HG02571 (cell line): ENCODE measurements at regions not wholly inside any gene's neighbourhood (a gene's known extent, or its start where the extent isn't known, plus 50 kb on each side); places are given as distances from the start of the nearest gene placed in this dataset.

Source experiments
- ATAC-seq: cut with Tn5 transposase; IDR thresholded peaks from one replicate; pipeline ENCODE4 v1.9.1; 2021; ENCODE audit warnings: mild to moderate bottlenecking, moderate library complexity; ENCODE audit not compliant: unreplicated experiment

DNA sequence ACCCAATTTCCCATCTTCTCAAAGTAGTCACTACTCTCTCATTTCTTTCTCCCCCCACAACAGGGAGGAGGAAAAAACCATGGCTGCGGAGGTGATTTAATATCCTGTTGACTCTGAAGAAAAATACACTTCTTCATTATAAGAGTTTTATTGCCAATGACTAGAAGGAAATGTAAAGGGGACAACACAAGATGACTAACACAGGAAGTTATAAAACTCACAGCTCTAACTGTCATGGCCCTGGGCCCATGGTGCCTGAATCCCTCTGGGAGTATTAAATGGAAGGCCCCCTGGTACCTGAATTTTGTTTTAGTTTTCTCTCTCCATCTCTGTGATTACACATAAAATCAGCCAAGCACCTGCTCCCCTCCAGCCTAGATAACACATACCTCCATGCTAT is 352.8 kb upstream of the FAT3 start:
- ATAC-seq = no peak

DNA sequence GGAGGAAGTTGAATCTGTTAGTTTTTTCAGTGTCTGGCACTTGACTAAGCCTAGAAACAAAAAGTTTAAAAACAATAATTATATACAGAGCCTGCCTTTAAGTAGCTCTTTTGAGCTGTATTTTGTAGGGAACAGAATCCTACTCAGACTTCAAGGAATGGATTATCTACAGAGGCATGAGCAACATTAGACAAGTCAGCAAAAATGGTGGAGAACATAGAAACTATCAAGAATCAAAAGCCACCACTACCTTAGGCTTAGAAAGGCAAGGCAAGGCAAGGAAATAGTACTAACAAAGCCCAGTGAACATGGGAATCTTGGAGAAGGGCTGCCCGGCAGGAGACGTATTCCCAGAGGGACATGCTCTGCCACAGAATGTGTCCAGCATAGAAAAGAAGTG is 353.6 kb upstream of the FAT3 start:
- ATAC-seq = no peak

DNA sequence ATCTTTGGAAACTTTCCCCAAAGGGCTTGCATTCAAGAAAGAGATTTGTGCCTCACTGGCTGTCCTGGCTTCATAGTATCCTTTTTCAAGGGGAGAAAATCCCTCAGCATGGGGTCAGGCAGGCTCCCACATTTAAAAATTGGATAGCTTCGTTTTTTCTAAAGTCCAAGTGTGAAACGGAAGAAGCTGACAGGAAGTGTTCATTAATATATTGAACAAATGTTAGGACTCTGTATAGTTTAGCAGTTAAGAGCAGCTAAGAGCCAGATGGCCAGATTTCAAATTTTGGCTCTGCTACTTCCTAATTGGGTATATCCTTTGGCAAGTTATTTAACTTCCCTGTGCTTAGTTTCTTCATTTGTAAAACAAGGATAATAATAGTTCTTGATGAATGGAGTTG is 354.9 kb upstream of the FAT3 start:
- ATAC-seq = no peak

DNA sequence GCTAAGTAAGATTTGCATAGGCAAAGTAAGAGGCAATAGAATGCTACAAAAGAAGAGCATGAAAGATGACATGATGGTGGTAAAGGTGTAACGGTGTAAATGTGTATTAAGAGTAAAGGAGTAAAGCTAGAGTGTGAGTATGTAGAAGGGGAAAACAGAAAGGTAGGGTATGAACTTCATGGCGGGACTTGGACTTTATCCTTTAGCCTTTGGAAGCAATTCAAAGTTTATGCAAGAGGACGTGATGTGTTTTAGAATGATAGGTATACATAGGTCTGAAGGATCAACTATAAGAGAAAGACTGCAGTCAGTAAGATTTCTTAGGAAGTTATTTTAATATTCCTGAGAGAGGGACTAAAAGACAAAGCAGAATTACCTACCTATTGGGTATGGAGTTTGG is 358.0 kb upstream of the FAT3 start:
- no peak for ATAC-seq

DNA sequence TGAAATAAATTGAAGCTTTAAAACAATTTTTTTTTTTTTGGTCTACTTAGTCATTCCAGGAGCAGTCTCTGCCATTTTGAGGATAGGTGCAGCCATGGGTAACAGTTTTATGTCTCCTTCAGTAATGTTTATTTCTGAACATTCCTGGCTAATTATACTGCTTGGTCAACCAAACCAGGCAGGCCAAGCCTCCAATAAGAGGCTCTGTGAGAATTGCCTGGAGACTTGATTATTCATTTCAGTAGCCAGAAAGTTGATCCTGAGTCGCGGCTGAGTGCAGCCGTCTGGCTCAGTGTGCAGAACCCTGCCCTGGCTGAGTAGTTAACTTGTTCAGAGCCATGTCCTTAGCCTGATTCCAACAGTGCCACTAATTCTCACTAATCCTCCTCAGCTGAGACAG is 364.0 kb upstream of the FAT3 start:
- no peak for ATAC-seq

DNA sequence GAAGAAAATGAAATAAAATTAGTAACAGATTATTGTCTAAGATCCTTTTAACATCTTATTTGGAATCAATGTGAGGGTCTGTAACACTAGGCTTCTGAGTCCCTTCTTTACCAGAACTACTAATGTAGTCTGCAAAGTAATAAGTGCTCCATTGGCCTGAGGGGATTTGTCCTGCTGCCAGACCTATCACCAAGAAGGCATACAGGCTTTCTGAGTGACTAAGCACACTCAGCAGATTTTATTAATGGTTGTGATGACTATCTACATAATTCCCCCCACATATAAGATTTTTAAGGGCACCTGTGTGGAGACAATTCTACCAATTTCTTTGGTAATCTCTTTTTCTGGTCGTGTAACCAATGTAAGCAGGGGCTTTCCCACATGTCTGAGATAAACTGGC is 365.0 kb upstream of the FAT3 start:
- no peak for ATAC-seq

DNA sequence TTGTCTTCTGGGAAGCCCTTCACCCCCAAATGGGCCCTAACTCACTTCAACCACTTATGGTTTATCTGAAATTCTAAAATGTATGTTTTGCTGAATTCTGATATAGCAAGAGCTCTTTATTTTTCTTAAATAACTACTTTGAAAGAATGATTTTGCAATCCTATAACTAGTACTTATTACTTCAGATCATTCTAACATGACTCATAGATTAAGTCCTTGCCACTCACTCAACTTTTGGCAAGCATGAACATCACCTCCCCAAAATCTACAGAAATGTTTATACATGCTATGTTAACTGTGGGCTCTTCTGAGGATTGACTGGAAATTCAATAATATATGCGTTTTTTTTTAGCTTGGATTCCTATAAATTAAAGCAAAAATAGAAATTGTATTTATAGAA is 367.4 kb upstream of the FAT3 start:
- ATAC-seq = no peak

DNA sequence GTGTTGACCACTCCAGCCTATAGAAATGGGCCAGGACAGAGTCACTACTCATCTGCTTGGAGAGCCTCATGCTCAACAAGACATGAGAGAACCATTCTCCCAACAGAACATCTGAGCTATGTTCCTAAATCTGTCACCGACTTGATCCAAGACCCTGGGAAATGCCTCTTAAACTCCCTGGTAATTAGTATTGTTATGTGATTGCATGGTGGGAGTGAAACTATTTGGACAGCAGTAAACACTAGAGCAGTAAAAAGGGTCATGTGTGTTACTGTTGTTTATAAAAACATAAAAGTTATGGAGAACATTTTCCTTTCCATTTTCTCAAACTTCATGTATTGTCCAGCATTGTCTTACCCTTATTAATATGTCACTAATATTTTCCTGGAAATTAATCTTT is 369.8 kb upstream of the FAT3 start:
- ATAC-seq = no peak

DNA sequence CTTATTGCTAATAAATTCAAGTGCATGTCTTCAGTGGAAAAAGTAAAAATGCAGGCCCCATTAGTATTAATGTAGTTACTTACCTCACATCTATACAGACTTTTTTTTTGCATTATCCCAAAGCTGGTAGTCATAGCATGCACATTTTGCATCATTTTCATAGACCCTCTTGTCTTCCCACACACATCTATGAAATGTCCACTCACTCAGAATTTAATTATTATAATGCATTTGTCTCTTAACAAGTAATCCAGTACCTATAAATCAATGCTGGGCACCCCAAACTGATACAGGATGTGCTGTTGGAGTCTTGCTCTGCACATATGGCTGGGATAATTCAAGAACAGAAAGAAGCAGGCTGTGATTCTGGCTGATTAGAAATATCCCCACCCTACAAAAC is 370.4 kb upstream of the FAT3 start:
- ATAC-seq = no peak

DNA sequence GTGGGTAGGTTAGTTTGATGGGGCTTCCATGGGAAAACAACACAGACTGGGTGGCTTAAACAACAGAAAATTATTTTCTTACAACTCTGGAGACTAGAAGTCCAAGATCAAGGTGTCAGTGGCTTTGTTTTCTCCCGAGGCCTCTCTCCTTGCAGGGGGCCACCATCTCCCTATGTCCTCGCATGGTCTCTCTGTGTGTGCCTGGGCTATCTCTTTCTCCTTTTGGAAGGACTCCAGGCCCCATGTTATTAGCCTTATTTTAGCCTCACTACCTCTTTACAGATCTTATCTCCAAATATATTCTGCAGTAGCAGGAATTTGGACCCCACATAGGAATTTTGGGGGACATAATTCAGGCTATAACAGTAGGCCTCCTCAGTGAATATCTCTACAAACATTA is 372.7 kb upstream of the FAT3 start:
- no peak for ATAC-seq

DNA sequence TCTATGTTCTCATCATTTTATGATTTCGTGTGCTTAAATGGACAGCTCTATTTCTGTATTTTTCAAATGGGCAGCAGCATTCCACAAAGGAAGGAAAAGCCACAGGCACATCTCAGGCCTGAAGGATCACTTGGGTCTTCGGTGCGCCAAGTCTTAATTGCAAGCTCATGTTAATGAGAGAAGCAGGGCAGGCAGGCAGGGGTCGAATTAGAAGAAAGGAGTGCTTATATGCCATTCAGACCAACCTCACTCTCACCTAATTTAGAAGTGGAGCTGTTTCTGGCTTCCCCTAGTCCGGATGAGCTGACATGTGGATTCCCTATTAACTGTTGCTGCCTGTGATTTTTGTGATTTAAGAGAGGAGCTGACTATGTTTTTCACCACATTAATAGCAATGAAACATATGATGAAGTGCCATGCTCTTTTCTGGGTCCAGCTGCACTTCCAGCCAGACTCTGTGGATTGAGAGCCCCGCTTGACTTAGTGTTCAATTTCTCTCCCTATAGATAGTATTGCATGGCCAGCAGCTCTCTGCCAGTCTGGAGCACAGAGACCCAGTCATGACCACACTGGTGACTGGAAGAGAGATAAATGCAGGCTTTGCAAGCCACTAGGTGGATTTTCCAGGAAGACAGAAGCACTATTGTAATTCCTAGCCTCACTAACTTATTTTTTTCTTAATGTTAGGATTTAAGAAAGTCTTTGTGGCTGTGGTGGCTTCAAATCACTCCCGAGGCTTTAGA is 373.9 kb upstream of the FAT3 start:
- no peak for ATAC-seq

DNA sequence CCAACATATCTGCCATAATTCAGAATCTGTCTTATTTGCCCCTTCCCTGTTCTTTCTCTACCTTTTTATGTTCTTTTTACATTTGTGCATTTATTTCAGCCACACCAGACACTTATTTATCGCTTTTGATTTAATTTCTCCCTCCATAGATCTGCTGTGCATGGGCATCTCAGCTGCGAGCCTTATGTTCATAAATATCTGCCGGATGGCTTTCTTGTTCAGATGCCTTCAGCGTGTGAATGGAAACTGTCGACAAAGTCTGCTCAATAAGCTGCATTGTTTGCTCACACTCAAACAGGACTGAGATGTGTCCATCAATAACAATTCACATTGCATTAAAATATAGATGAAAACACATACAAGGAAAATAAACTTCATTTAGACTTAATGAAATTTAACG is 374.6 kb upstream of the FAT3 start:
- ATAC-seq = no peak

DNA sequence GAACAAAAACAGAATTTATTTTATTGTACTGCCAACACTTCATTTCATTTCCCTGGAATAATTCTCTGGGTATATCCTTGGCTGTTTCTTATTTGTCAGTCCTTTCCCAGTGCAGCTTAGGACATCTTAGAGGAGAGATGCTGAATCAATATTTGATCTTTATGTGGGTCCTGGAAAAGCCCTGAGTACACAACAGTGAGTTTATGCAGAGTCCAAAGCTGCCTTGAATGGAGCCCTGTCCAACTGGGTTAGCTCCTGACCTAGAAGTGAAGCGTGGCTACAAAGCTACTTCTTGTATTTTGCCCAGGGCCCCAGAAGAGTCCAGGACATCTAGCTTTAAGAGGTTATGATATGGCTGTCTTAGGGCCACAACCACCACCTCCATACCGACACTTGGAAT is 378.0 kb upstream of the FAT3 start:
- no peak for ATAC-seq

DNA sequence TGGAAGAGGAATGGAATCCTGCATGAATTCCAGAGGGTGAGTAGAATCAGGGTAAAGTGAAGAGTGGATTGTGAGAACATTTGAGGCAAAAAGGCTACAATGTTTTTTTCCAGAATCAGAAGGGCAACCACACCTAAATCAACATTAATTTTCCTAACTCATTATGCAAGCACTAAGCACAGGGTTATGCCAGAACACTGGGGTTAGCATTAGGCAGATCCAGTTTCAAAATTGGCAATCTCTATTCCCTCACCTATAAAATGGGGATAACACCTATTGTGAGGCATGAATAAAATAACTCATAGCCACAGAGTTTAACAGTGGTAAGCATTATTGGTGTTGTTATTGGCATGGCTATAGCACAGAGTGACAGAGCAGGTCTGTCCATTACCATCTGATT is 378.6 kb upstream of the FAT3 start:
- no peak for ATAC-seq

DNA sequence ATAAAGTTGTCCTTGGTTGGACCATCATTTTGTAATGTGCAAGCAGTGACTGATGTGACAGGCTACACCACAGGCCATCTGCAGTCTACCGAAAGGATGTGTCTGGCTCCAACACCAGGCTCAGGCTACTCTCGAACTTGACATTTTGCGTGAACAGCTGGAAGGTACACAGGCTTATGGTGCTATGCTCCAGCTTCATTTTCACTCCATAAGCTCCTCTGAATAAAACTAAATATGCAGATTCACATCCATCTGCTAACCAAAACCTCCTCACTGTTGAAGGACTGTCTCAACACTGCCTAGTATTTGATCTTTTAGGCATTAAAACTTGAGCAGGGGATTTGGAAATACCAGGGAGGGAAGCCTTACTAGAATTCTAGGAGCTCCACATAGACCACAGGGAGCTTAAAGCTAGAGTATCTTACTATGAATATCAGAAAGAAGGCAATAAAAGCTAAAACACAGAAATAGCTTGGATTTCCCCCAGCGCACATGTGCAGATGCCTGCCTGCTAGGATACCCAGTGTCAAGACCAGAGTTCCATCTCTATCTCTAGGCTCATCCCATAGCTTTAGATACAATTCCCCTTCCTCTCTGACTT is 383.9 kb upstream of the FAT3 start:
- ATAC-seq = no peak

DNA sequence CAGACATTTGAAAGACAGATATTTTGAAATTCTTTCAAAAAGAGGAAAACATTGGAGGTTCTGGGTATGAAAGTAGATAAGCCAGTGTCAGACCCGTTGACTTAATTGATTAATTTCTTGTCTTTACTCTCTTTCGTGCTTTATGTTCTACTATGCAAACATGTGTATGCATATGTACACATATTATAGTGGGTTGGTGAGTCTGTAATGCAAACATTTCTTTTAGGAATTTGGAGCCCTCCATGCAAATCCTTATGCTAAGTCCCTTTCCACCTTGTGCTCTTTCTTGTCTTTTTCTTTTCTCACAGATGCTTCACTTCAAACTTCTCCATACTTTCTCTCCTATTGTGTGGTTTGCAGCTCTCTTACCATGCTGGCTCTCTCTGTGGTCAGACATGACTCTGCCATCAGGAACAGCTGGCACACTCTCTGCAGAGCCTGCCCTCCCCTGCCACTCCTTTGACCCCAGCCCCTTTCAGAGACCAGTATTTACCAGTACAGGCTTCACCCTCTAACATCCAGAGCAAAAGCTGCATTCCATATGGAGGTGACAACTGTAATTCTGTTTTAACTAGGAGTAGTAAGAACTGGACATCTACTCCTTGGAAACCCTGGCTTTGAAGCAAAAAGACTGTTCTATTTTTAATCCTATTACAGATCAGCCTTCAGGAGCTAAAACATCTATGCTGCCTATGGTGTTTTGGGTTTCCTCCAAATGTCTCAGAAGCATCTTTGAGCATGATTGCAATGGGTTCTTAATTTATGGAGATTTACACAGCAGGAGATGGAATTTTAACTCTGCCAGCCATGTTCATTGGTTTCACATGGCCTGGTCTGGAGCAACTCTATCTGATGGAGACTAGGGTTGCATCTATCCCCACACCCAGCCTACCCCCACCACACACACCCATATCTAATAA is 386.9 kb upstream of the FAT3 start:
- ATAC-seq = no peak

DNA sequence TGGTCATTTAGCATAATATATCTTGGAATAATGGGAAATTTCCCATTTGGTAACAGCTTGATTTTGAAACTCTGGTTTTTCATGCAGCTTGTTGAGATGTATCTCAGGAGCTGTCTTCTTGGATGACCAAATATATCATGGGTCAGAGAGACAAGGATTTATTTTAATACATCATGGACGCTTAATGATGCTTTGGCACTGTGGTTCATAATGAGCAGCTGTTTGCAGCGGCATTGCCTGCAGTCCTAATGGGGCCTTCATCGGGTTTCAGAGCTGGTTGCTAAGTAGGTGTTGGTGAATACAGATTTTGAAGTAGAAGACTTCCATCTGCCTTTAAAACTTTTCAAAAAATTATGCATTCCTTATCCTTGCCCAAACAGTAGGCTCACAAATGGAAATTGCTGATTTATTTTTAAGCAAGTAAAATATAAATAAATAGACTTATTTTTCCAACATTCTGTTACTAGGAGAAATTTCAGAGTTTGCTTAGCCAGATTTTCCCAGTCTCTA is 389.5 kb upstream of the FAT3 start:
- ATAC-seq = no peak

DNA sequence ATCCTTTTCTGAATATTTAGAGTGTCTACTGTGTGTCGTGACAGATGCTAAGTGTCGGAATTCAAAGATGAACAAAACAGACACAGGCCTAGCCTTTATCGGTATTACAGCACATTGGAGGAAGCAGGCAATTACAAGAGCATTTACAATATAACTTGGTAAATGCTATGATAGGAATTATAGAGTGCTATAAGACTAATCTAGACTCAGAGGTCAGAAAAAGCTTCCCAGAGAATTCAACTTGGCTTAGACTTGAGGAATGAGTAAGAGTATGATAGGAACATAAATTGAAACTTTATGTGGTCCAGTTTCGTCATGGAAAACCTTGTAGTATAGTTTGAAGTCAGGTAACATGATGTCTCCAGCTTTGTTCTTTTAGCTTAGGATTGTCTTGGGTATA is 395.7 kb upstream of the FAT3 start:
- ATAC-seq = no peak

DNA sequence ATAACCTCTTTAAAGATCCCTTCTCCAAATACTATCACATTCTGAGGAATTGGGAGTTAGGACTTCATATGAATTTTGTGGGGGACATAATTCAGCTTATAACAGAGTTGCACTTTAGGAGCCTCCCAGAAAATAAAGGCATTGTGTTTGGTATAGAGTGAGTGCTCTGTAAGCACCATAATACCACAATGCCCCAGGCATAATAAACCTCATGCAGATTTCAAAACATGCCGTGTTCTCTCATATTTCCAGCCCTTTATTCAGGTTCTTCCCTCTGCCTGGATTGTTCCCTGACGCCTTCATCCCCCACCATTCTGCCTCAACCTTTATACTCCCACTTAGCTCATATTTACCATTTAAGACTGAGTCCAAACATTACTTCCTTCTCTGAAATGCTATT is 398.8 kb upstream of the FAT3 start:
- ATAC-seq = no peak

DNA sequence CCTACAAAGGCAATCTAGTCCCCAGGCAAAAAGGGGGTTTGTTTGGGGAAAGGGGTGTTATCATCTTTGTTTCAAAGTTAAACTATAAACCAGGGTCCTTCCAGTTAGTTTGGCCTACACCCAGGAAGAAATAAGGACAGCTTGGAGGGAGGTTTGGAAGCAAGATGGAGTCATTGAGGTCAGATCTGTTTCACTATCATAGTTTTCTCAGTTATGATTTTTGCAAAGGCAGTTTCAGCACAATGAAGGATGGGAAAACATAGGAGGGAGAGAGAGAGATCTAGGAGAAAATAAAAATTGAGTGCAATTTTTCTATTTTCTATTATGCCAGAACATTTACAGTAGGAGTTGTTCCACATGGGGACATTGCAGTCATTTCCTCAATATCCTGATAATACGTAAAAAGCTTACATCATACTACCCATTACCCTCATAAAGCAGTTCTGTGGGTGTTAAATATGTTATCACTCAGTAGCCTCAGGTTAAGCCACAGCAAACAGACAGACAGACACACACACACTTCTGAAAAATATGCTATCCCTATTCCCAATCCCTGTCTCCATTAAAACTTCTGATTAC is 401.3 kb upstream of the FAT3 start:
- ATAC-seq = no peak

DNA sequence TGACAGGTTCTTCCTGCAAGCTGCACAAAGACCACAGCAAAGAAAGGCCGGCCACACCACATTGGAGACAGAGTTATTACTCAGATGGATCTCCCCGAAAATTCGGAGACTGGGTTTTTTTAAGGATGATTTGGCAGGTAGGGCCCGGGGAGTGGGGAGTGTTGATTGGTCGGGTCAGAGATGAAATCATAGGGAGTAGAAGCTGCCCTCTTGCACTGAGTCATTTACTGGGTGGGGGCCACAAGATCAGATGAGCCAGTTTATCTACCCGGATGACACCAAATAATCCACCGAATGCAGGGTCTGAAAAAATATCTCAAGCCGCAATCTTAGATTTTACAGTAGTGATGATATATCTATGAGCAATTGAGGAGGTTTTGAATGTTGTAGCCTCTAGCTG is 401.8 kb upstream of the FAT3 start:
- ATAC-seq = no peak
